ENCODE measurements at regions not wholly inside any gene's neighbourhood (a gene's known extent, or its start where the extent isn't known, plus 50 kb on each side); places are given as distances from the start of the nearest gene placed in this dataset.

DNA sequence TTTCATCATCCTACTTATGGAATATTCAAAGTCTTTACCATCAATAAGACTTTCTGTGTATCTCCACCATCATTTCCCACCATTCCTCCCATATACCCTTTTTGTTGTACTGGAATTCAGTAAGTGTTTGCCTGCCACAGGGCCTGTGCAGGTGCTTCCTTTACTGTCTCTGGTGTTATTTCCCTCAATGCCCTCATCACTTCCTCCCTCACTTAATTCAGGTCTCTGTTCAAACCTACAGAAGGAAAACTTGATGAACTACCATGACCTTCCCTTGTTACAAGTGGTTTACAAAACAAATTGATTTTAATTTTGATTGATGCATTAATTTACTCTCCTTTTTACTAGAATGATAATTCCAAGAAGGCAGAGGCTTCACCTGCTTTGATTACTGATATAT is 159.5 kb upstream of the FAT4 start:
- Histone ChIP-seq H3K4me3 (no peak overlapping the region), H3K9me3 (no peaks in the 10 kb centered on the region), H3K4me1 (no peaks in the 10 kb centered on the region), H3K36me3 (no peaks in the 10 kb centered on the region), H3K27ac (no peak overlapping the region), H3K27me3 (no peaks in the 10 kb centered on the region)
- DNase-seq: no peak
- intact Hi-C loops (cut with DNase I): no loop called here
- TF ChIP-seq POLR2A (IDR thresholded peaks at IDR 0.05): no peak

DNA sequence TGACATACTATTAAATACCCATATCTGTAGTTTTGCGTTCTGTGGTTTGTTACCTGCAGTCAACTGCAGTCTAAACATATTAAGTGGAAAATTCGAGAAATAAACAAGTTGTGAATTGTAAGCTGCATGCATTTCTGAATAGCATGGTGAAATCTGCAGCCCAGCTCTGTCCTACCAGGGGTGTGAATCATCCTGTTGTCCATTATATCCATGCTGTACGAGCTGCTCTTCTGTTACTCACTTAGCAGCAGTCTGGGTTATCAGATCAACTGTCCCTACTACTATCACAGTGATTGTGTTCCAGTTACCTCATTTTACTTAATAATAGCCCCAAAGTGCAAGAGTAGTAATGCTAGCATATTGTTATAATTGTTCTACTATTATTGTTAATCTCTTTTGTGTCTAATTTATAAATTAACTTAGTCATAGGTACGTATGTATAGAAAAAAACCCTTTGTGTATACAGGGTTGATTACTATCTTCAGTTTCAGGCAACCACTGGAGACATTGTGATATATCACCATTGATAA is 173.7 kb upstream of the FAT4 start:
- no peaks in the 10 kb centered on the region for H3K4me1 ChIP-seq
- no peak overlapping the region for H3K4me3 ChIP-seq
- intact Hi-C loops (cut with DNase I): no loop called here
- no peak for TF ChIP-seq POLR2A (IDR thresholded peaks at IDR 0.05)
- TF ChIP-seq CTCF (IDR thresholded peaks at IDR 0.05): no peak
- no peaks in the 10 kb centered on the region for H3K9me3 ChIP-seq
- H3K27me3 ChIP-seq: no peaks in the 10 kb centered on the region
- DNase-seq: no peak
- no peak overlapping the region for H3K27ac ChIP-seq
- no peaks in the 10 kb centered on the region for H3K36me3 ChIP-seq
- WGBS, 2 donors: 51 to 68% methylated on average over 4 of the region's 4 CpGs

GRCh38 chr4:125135652-125136051 is 179.1 kb upstream of the FAT4 start:
- 63 to 68% methylated on average over 2 of the region's 2 CpGs for WGBS, 2 donors

DNA sequence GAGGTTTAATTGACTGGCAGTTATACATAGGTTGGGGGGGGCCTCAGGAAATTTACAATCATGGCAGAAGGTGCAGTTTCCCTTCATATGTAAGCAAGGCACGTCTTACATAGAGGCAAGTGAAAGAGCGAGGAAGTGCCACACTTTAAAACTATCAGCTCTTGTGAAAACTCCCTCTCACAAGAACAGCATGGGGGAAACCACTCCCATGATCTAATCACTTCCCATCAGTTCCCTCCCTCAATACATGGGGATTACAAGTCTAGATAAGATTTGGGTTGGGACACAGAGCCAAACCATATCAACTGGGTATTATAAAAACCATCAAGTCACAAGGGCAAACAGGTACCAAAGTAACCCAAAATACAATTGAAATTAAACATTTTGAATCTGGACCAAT is 182.0 kb upstream of the FAT4 start:
- Histone ChIP-seq H3K4me1 (no peaks in the 10 kb centered on the region), H3K36me3 (no peaks in the 10 kb centered on the region), H3K9me3 (no peaks in the 10 kb centered on the region), H3K4me3 (no peak overlapping the region), H3K27me3 (no peaks in the 10 kb centered on the region), H3K27ac (no peak overlapping the region)
- WGBS, 2 donors: 79 to 83% methylated on average over 2 of the region's 2 CpGs
- intact Hi-C loops (cut with DNase I): no loop called here
- TF ChIP-seq CTCF (IDR thresholded peaks at IDR 0.05): no peak
- no peak for TF ChIP-seq POLR2A (IDR thresholded peaks at IDR 0.05)
- DNase-seq: no peak

More at GRCh38 chr4:125135652-125136051, 179.1 kb upstream of the FAT4 start:
- Histone ChIP-seq H3K27ac (no peak overlapping the region), H3K4me3 (no peak overlapping the region), H3K9me3 (no peaks in the 10 kb centered on the region), H3K4me1 (no peaks in the 10 kb centered on the region), H3K27me3 (no peaks in the 10 kb centered on the region), H3K36me3 (no peaks in the 10 kb centered on the region)
- intact Hi-C loops (cut with DNase I): no loop called here
- DNase-seq: no peak
- TF ChIP-seq CTCF (IDR thresholded peaks at IDR 0.05): no peak
- TF ChIP-seq POLR2A (IDR thresholded peaks at IDR 0.05): no peak

GRCh38 chr4:125131891-125132680 is 182.7 kb upstream of the FAT4 start:
- no peak for TF ChIP-seq CTCF (IDR thresholded peaks at IDR 0.05)
- no peak for TF ChIP-seq POLR2A (IDR thresholded peaks at IDR 0.05)

More at GRCh38 chr4:125131891-125132680, 182.7 kb upstream of the FAT4 start:
- no peak overlapping the region for H3K4me3 ChIP-seq
- no peaks in the 10 kb centered on the region for H3K27me3 ChIP-seq
- no peaks in the 10 kb centered on the region for H3K9me3 ChIP-seq
- no peak overlapping the region for H3K27ac ChIP-seq
- no peaks in the 10 kb centered on the region for H3K36me3 ChIP-seq
- 82 to 88% methylated on average over 2 of the region's 2 CpGs for WGBS, 2 donors
- H3K4me1 ChIP-seq: no peaks in the 10 kb centered on the region
- intact Hi-C loops (cut with DNase I): no loop called here
- DNase-seq: no peak

Data from esophagus squamous epithelium (tissue), 5 donors.